ENCODE measurements at regions not wholly inside any gene's neighbourhood (a gene's known extent, or its start where the extent isn't known, plus 50 kb on each side); places are given as distances from the start of the nearest gene placed in this dataset.

DNA sequence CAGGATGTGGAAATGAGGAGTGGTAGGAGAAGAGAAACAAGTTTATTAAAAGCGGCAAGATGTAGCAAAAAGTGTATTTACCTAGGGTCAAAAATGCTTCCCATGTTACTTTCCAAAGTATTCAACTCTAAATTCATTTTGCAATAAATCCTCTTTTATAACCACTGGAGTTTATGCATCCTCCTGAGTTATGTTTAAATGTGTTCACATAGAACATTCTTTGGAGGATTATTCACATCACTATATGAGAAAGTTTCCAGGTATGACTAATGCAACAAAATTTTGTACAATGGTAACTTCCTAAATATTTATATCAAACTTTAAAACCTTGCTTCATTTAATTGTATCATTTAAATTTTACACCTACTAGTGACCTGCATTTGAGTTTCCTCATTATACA, 870.6 kb upstream of the SLIT2 start:
- DNase-seq = no peak

DNA sequence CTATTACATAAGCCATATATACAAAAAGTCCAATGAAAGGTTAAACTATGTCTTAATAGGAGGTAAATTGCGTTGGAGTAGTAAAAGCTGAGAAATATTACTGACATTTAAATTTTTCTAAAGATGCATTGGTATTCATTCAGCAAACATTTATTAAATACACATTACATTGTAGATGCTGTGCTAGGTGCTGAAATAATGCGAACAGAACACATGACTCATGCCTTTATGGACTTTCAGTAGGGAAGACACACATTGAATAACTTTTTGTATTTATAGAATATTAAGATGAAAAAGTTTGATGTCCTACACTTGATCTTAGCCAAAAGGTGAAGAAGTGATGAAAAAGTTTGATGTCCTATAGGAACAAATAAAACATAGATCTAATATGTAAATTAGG, 871.1 kb upstream of the SLIT2 start:
- DNase-seq = no peak

DNA sequence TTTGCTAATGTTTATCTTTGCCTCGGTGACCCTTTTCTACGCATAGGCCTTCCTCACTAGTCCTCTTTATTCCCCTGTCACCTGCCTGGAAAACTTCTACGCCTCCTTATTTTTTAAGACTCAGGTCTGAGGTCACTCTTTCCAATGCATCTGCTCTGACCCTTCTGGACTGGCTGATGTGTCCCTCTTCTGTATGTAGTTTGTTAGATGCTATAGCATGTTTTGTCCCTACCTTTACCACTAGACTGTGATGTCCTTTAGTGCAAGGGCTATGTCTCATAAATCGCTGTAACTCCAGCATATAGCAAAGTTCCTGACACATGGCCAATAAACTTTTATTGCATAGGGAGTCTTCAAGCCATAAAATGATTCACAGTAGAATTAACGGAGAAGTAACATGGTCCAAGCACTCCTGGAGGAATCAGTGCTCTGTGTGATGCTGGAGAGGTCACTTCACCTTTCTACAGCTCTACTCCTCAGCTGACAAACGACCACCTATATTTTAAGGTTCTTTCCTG, 872.5 kb upstream of the SLIT2 start:
- DNase-seq = no peak

DNA sequence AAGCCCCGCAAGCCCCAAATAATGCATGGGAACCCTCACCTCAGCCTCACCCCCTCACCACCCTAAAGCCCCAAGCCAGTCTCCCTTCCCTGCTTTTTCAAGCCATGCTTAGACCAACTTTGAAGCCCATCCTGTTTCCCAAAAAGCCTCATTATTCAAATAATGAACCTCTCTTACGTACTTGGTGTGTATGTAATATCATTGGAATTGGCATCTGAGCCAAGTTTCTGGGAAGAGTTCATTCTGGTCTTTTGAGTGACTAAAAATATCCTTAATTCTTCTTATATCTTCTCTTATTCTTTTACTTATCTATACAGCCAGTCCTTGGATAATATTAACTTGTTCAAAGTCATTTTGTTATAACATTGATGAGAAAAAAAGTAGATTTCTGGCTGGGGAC, 875.8 kb upstream of the SLIT2 start:
- DNase-seq = no peak

DNA sequence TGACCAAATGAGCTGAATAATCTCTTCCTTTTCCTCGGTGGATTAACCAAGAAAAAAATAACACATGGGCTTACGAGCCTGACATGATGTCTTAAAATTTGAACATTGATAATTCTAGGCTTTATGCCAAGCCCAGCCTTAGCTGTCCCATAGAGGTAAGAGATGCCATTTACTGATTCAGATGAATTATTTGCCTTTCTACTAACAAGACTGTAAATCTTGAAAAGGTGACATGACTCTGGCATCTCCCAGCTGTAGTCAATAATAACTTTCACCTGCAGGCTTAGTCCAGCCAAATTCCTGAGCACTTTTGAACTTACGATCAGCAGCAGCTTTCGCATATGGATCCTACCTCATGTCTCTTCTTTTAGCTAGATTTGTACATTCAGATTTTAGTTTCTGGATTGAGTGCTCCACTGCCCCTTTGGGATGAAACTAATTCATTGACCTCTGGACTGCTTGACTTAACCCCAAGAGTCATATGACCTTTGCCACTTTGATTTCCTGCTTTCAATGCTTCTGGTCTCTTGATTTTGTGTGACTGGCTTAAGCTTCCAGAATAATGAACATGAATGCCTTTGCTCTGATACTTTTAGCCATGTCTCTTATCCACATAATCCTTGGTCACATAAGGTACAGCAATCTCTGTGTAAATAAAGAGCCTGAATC, 876.4 kb upstream of the SLIT2 start:
- DNase-seq = no peak

DNA sequence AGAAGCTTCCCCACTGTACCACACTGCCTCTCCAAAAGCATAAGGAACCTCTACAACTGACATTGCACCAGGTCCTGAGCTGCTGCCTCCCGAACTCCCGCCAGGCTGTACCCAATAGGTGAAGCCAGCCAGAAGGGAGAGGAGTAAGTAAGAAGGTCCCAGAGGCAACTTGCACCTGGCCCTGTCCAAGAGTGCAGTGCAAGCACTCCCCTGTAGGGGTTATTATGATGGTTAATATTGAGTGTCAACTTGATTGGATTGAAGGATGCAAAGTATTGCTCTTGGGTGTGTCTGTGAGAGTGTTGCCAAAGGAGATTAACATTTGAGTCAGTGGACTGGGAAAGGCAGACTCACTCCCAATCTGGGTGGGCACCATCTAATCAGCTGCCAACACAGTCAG, 879.3 kb upstream of the SLIT2 start:
- no peak for DNase-seq

DNA sequence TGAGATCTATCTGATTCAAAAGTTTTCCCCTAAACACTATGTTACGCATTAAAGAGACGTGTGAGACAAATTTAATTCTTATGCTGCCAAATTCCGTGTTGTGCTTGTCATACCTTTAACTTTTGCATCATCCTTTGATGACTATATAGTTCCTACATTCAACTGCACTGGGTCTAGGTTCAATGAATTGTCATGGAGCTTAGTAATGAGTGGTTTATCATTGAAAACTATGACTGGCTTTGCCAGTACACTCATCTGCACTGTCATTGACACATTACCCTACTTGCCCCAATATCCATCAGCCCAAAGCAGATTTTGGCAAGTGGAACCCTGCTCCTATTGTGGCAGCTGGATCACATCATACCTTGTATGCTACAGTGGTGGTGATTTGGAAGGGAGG, 882.9 kb upstream of the SLIT2 start:
- DNase-seq = no peak

DNA sequence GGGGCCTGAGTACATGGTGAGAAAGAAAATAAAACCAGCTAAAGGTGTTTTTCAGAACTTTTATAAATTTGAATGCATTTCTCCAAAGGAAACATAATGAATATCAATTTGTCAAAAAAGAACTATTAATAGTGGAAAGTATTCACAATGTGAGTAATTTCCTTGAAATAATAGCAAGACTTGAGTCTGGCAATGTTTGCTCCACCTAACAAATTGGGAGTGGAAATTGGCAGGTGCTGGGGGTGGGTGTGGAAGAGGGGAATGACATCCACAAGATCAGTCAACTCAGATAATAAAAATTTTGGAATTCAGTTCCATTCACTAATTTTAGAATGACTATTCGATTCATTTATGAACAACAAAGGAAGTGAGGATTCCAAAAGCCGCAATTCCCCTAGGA, 884.8 kb upstream of the SLIT2 start:
- no peak for DNase-seq

DNA sequence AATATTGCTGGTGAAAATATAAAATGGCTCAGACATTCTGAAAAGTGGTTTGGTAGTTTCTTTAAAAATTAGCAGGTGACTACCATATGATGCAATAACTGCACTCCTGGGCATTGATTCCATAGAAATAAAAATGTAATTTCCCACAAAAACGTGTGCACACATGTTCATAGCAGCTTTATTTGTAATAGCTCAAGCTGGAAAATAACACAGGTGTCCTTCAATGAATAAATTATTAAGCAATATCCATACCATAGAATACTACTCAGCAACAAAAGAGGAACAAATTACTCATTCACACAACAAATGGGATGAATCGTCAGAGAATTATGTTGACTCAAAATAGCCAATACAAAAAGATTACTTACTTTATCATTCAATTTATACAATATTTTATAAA, 893.7 kb upstream of the SLIT2 start:
- DNase-seq = no peak

DNA sequence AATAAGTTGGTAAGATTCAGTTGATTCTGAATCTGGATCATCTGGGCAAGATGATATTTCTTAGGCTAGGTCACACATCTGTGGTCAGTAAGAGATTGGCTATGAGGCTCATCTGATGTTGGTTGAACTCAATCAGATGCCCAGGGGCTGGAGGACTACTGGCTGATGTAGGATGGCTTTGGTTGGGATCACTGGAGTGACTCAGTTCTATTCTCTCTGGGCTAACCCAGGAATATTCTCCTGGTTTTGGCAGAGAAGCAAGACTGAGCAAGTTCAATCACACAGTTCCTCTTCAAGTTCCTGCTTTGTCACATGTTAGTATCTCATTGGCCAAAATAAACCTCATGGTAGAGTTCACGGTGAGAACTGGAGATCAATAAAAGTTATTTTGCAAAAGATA, 902.3 kb upstream of the SLIT2 start:
- no peak for DNase-seq

DNA sequence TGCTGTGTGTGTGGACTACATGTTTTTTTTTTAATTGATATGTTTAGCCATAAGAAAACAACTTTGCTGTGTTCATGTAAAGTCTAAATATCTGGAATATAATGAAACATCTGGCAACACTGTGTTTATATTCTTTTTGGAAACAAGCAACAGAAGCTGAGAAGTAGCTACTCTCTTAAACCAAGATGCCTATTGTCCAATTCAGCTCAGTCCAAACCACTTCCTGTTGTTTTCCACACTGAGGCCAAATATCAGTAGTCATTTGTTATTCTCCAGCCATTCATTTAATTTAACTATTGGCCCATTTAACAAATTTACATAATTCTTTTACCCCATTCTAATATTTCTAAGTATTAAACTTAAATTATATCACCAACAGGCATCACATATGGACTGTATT, 903.0 kb upstream of the SLIT2 start:
- no peak for DNase-seq

DNA sequence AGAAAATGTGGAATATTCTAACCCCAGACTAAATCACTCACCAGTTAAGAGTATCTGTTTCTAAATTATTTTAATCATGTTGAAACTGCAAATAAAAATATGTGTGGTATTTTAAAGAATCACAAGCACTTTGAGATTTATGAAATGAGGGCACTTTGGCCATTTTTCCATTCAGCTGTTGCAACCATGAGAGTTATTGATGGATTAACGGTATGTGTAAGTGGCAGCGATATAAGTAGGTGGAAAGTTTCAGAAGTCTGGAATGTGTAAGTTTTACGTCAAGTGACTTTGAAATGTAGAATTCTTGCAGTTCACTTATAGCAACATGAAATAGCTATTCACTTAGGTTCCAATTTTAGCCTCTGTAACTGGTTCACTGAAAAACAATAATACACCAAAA, 905.1 kb upstream of the SLIT2 start:
- no peak for DNase-seq

DNA sequence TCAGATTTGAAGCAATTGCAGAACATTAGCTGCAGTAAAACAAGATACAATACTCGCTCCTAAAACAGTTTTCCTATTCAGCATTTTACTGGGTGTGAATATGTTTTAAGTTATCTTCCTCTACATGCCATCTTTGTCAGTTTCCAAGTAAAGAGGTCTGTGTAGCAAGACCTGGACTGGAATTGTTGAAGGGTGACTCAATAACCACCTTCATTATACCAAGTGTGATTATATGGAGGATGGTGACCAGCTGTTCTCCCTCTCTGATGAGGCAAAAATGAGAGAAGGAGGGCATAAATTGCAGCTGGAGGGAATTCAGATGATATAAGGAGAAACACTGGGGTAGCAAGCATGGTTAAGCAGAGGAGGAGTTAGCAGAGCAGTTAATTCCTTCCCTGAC, 922.1 kb upstream of the SLIT2 start:
- DNase-seq = no peak

DNA sequence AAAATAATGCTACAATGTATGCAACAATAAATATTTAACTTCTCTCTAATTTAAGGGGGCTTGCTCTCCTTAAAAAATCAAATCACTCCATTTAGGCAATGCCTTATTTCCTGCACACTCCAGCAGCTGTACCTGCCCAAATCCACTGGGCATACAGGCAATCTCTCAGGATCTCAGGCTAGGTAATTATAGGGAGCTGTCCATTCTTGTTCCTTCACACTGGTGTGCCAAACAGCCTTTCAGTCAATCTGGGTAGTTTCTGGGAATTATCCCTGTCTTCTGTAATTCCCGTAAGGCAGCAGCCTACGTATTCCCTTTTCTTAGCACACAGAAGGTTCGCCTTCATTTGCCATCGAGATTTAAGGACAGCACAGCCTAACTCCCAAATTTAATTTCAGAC, 922.6 kb upstream of the SLIT2 start:
- no peak for DNase-seq

DNA sequence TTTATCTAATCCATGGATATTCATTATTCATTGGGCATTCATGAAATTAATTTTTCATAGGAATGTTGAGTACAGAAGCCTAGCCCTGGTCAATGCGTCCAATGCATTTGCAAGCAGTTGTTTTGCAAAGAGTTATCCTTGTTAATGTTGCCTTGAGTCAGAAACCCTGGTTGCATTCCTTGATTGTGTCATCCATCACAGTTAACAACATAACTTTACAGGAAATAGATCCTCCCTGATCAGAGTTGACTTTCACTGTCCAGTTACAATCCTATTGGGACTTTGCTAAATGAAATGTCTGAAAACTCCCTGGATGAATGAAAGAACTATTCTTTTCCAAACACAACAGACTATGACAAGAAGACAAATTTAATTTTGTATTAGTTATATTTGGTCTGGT, 924.3 kb upstream of the SLIT2 start:
- DNase-seq = no peak

DNA sequence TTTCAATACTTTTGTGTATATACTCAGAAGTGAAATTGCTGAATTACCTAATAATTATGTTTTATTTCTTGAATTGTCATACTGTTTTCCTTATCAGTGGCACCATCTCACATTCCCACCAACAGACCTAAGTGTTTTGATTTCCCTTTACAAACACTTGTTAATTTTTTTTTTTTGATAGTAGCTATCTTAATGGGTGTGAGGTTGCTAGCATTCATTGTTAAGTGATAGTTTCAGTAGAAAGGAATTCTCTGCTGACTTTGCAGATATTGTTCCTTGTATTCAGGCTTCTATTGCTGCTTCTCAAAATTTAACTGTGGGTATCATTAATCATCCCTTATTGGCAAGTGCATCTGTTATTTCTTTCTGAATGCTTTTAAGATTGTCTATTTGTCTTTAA, 927.5 kb upstream of the SLIT2 start:
- no peak for DNase-seq

DNA sequence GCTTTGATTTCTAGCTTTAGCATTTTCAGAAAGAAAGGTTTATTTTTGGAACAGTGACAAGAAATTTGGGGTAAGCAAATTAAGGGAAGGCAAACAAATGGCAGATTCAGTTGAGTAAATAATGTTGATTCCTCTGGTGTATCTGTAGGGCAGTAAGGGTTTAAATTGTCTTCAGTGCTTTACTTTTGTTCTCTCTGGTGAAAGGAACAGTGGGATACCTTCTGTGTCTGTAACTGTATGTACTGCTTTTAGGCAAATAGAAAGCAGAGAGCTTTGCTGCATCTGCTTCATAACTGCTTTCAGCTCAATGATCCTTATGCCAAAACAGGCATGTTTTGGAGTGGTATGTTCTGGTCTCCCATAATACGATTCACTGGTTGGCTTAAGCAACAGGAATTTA, 932.1 kb upstream of the SLIT2 start:
- no peak for DNase-seq

DNA sequence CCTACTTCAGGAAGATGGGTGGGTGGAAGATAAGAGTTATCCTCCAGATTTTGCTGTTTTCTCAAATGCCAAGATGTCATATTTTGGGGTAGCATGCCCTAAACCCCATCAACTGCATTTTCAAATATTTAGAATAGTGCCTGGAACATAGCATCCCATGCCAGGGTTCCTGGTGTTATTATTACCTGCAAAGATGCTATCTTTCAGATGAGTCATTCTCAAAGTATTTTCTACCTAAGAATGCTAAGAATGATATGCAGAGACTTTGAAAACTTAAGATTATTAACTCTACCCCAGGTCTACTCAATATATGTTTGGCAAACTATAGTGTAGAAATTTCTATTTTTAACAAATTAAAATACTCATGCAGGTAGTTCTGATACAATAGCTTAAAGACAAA, 934.3 kb upstream of the SLIT2 start:
- DNase-seq = no peak

DNA sequence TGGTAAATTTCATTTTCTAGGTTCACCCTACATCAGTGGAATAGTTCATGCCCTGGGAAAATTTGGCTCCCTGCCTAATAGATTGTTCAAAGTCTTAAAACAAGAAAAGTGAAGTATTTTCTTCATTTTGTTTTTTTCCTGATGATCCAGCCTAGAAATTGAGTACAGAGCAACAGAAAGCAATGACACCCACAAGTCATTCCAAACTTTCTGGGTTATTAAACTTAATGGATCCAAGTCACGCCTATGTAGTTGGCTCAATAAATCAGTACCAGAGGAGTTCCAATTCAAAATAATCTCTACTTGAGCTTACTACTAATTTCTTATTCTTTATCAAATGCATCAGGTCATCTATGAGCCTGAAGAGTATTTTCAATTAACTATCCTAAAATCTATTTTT, 937.6 kb upstream of the SLIT2 start:
- no peak for DNase-seq

DNA sequence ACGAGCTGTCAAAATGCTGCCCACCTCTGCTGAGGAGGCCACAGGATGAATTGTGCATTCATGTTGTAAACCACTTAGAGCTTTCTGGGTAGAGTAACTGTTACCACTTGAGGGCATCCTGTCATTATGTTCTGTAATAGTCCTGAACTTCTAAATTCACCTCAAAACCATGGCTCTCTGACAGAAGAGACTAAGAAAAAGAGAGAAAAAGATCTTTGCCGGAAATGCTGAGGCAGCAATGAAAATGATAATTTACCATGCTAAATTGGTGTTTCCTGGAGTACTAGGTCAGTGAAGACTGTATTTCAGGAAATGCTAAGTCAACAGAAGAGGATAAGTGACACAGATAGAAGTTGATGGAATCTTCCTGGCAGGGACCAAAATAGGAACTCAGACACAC, 942.3 kb upstream of the SLIT2 start:
- DNase-seq = no peak

DNA sequence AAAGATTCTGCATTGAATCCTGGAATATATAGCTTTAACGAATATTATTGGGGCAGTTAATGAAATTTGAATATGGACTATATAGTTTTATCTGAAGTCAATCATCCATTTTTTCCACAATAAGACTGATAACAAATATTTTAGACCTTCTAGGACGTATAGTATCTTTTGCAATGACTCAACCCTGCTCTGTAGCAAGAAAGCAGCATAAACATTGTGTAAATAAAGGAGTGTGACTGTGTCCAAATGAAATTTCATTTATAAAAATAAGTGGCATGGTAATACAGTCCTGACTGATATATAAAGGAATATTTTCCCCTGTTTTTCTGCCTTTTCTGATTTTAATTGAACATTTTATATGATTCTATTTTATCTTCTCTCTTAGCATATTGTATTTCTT, 947.7 kb upstream of the SLIT2 start:
- DNase-seq = no peak

DNA sequence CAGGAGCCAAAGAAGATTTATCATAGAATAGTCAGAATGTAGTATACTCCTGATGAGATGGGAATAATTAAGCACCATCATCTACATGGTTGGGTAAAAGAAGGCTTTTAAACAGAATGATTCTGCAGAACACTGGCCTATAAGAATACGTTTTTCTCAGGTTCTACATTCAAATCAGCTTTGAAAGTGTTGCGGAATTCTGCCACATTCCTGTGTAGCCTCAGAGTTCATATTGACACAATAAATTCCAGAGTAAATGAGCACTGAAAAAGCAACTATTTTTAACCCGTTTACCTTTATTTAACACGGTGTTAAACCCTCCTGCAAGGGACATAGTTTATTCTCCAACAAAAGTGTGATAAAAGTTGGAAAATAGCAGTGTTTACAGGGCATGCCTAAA, 950.2 kb upstream of the SLIT2 start:
- DNase-seq = no peak

DNA sequence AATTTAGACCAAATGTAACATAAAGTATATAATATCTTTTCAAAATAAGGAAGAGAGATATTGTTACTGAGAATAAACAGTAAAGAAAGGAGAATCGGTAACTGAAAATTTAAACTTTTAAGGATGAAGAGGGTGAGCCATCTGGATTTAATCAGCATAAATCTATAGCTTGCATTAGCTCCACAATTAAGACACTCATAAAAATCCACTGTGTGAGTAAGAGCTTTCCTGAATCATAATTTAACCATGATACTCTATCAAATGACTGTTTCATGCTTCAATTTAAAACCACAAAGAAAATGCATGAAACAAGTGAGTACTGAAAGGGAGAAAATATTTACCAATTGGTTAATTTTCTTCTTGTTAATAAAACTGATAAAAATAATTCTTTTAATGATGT, 951.5 kb upstream of the SLIT2 start:
- no peak for DNase-seq

DNA sequence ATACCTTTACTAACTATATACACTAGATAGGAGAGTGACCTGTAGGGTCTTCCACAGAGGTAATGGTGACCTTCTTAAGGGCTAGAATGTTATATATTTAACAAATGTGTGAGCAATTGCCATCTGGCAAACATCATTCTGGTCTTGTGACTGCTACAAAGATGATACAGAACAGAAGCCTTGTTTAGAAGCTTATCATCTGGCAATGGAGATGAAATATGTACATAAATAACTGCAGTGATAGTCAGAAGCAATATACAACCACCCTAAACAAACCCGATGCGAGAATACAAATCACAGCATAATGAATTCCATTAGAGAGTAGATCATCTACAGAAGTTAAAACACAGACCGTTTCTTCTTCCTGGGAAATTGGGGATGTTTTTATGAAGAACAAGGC, 952.7 kb upstream of the SLIT2 start:
- no peak for DNase-seq

DNA sequence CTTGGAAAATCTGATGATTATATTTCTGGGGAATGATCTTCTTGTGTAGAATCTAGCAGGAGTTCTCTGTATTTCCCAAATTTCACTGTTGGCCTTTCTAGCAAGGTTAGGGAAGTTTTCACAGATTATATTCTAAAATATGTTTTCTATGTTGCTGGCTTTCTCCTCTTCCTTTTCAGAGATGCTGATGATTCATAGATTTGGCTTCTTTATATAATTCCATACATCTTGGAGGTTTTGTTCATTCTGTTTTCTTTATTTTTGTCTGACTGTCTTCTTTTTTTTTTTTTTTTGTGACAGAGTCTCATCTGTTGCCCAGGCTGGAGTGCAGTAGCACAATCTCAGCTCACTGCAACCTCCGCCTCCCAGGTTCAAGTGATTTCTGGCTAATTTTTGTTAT, 957.9 kb upstream of the SLIT2 start:
- DNase-seq = no peak

DNA sequence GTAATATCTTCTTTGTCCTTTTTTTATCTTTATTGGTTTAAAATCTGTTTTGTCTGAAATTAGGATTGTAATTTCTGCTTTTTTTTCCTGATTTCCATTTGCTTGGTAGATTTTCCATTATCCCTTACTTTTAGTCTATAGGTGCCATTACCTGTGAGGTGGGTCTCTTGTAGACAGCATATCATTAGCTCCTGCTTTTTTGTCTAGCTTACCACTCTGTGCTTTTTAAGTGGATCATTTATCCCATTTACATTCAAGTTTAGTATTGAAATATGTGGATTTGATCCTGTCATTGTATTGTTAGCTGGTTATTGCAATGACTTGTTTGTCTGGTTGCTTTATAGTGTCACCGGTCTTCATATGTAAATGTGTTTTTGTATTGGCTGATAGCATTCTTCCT, 958.6 kb upstream of the SLIT2 start:
- DNase-seq = no peak
